Activated CD4-positive, alpha-beta T cell treated with anti-CD3 and anti-CD28 coated beads, Interleukin-2, amount 10 ng/mL, durations not matched to agents 24 days and 14 days (primary cell): ENCODE measurements at regions not wholly inside any gene's neighbourhood (a gene's known extent, or its start where the extent isn't known, plus 50 kb on each side); places are given as distances from the start of the nearest gene placed in this dataset.

ENCODE experiments used
- DNase-seq: peaks from one replicate; pipeline ENCODE4 v3.0.0; 2022
- H3K27ac Mint-ChIP-seq: one replicate; pipeline ENCODE4 v1.8.0; 2022; ENCODE audit warnings: mild to moderate bottlenecking, mixed read lengths
- H3K27me3 Mint-ChIP-seq: one replicate; pipeline ENCODE4 v1.8.0; 2022; ENCODE audit warnings: mixed read lengths
- H3K36me3 Mint-ChIP-seq: one replicate; pipeline ENCODE4 v1.8.0; 2022; ENCODE audit warnings: low read depth, mild to moderate bottlenecking, mixed read lengths
- H3K4me1 Mint-ChIP-seq: one replicate; pipeline ENCODE4 v1.8.0; 2021; ENCODE audit warnings: mixed read lengths
- H3K4me3 Mint-ChIP-seq: one replicate; pipeline ENCODE4 v1.8.0; 2022; ENCODE audit warnings: mild to moderate bottlenecking, moderate library complexity, mixed read lengths
- H3K9me3 Mint-ChIP-seq: one replicate; pipeline ENCODE4 v1.8.0; 2021; ENCODE audit warnings: mixed read lengths
- intact Hi-C: fragments of 100-400 bp; cut with micrococcal nuclease; formaldehyde crosslinking; loops from one replicate; pipeline ENCODE4 v1.15.1; 2023

GRCh38 chr5:158436271-158437065, 577.5 kb upstream of the CLINT1 start:
- intact Hi-C loops: loop anchor here (10.0 kb wide), 2 partner anchors 768 to 1332 kb away; partner anchors contain the start of genes HAVCR2 and RNF145
- DNase-seq: no peak
- H3K27me3 Mint-ChIP-seq: no peaks in the 10 kb centered on the region
- H3K36me3 Mint-ChIP-seq: peaks cover 3% of the 10 kb centered on the region
- H3K4me1 Mint-ChIP-seq: peaks cover 44% of the 10 kb centered on the region
- peaks cover 32% of the 10 kb centered on the region for H3K9me3 Mint-ChIP-seq
- no peak overlapping the region for H3K4me3 Mint-ChIP-seq
- no peak overlapping the region for H3K27ac Mint-ChIP-seq

GRCh38 chr5:158435161-158435616, 576.2 kb upstream of the CLINT1 start:
- Mint-ChIP-seq H3K4me1 (peaks cover 48% of the 10 kb centered on the region), H3K36me3 (peaks cover 3% of the 10 kb centered on the region), H3K27me3 (no peaks in the 10 kb centered on the region), H3K27ac (peak overlapping the region; percentile 83), H3K9me3 (peaks cover 20% of the 10 kb centered on the region), H3K4me3 (peak overlapping the region; percentile 76)
- intact Hi-C loops: loop anchor here (2.0 to 10.0 kb wide), 3 partner anchors 108 to 1330 kb away; partner anchors contain the start of genes HAVCR2 and RNF145
- DNase-seq: peak; percentile 81

- no peak for DNase-seq
- Mint-ChIP-seq H3K4me3 (peak overlapping the region; percentile 76), H3K27me3 (no peaks in the 10 kb centered on the region), H3K9me3 (peaks cover 23% of the 10 kb centered on the region), H3K4me1 (peaks cover 48% of the 10 kb centered on the region), H3K27ac (no peak overlapping the region), H3K36me3 (peaks cover 5% of the 10 kb centered on the region)
- intact Hi-C loops: loop anchor here (2.0 to 10.0 kb wide), 4 partner anchors 78 to 1330 kb away; partner anchors contain the start of genes HAVCR2 and RNF145
Observed at GRCh38 chr5:158434749-158435148, 575.8 kb upstream of the CLINT1 start.

- peaks cover 48% of the 10 kb centered on the region for H3K4me1 Mint-ChIP-seq
- no peak overlapping the region for H3K27ac Mint-ChIP-seq
- DNase-seq: no peak
- H3K27me3 Mint-ChIP-seq: no peaks in the 10 kb centered on the region
- peaks cover 5% of the 10 kb centered on the region for H3K36me3 Mint-ChIP-seq
- intact Hi-C loops: loop anchor here (2.0 to 10.0 kb wide), 4 partner anchors 79 to 1329 kb away; partner anchors contain the start of genes HAVCR2 and RNF145
- peaks cover 22% of the 10 kb centered on the region for H3K9me3 Mint-ChIP-seq
- H3K4me3 Mint-ChIP-seq: no peak overlapping the region
Observed at GRCh38 chr5:158433634-158434033, 574.7 kb upstream of the CLINT1 start.

GRCh38 chr5:158431369-158432029, 572.6 kb upstream of the CLINT1 start:
- H3K4me3 Mint-ChIP-seq: no peak overlapping the region
- H3K36me3 Mint-ChIP-seq: peaks cover 5% of the 10 kb centered on the region
- no peaks in the 10 kb centered on the region for H3K27me3 Mint-ChIP-seq
- intact Hi-C loops: loop anchor here (5.0 to 10.0 kb wide), 3 partner anchors 81 to 1327 kb away; partner anchors contain the start of genes HAVCR2 and RNF145
- peaks cover 45% of the 10 kb centered on the region for H3K4me1 Mint-ChIP-seq
- DNase-seq: no peak
- peaks cover 19% of the 10 kb centered on the region for H3K9me3 Mint-ChIP-seq
- peak overlapping the region; percentile 40 for H3K27ac Mint-ChIP-seq

- no peak for DNase-seq
- Mint-ChIP-seq H3K9me3 (peaks cover 19% of the 10 kb centered on the region), H3K4me3 (no peak overlapping the region), H3K4me1 (peaks cover 39% of the 10 kb centered on the region), H3K27ac (no peak overlapping the region), H3K36me3 (peaks cover 5% of the 10 kb centered on the region), H3K27me3 (no peaks in the 10 kb centered on the region)
- intact Hi-C loops: loop anchor here (5.0 to 10.0 kb wide), 3 partner anchors 82 to 1326 kb away; partner anchors contain the start of genes HAVCR2 and RNF145
Observed at GRCh38 chr5:158430798-158431167, 571.8 kb upstream of the CLINT1 start.

GRCh38 chr5:158430166-158430797, 571.3 kb upstream of the CLINT1 start:
- intact Hi-C loops: loop anchor here (5.0 to 10.0 kb wide), 3 partner anchors 82 to 1325 kb away; partner anchors contain the start of genes HAVCR2 and RNF145
- Mint-ChIP-seq H3K9me3 (peaks cover 19% of the 10 kb centered on the region), H3K36me3 (peaks cover 5% of the 10 kb centered on the region)

GRCh38 chr5:158429564-158429963, 570.6 kb upstream of the CLINT1 start:
- peaks cover 5% of the 10 kb centered on the region for H3K36me3 Mint-ChIP-seq

More at GRCh38 chr5:158430166-158430797, 571.3 kb upstream of the CLINT1 start:
- Mint-ChIP-seq H3K27ac (no peak overlapping the region), H3K4me1 (peaks cover 34% of the 10 kb centered on the region), H3K27me3 (no peaks in the 10 kb centered on the region), H3K4me3 (no peak overlapping the region)
- DNase-seq: no peak

GRCh38 chr5:158423623-158424200, 564.8 kb upstream of the CLINT1 start:
- Mint-ChIP-seq H3K4me1 (no peaks in the 10 kb centered on the region), H3K27me3 (no peaks in the 10 kb centered on the region), H3K4me3 (no peak overlapping the region), H3K27ac (no peak overlapping the region), H3K36me3 (no peaks in the 10 kb centered on the region), H3K9me3 (peaks cover 22% of the 10 kb centered on the region)
- no peak for DNase-seq
- intact Hi-C loops: no loop called here

More at GRCh38 chr5:158429564-158429963, 570.6 kb upstream of the CLINT1 start:
- no peak overlapping the region for H3K4me3 Mint-ChIP-seq
- H3K9me3 Mint-ChIP-seq: peaks cover 19% of the 10 kb centered on the region
- no peak for DNase-seq
- H3K27me3 Mint-ChIP-seq: no peaks in the 10 kb centered on the region
- intact Hi-C loops: no loop called here
- H3K27ac Mint-ChIP-seq: no peak overlapping the region
- peaks cover 27% of the 10 kb centered on the region for H3K4me1 Mint-ChIP-seq

- H3K36me3 Mint-ChIP-seq: no peaks in the 10 kb centered on the region
- H3K4me3 Mint-ChIP-seq: no peak overlapping the region
- peaks cover 17% of the 10 kb centered on the region for H3K9me3 Mint-ChIP-seq
- intact Hi-C loops: no loop called here
- H3K27me3 Mint-ChIP-seq: no peaks in the 10 kb centered on the region
- H3K27ac Mint-ChIP-seq: no peak overlapping the region
- no peaks in the 10 kb centered on the region for H3K4me1 Mint-ChIP-seq
- DNase-seq: no peak
Observed at GRCh38 chr5:158422653-158423515, 563.9 kb upstream of the CLINT1 start.

GRCh38 chr5:158421319-158421718, 562.4 kb upstream of the CLINT1 start:
- Mint-ChIP-seq H3K4me3 (no peak overlapping the region), H3K27ac (no peak overlapping the region), H3K4me1 (no peaks in the 10 kb centered on the region), H3K27me3 (no peaks in the 10 kb centered on the region), H3K36me3 (no peaks in the 10 kb centered on the region), H3K9me3 (peaks cover 17% of the 10 kb centered on the region)
- intact Hi-C loops: no loop called here
- DNase-seq: no peak

- H3K27me3 Mint-ChIP-seq: peaks cover 2% of the 10 kb centered on the region
Observed at GRCh38 chr5:158419186-158419585, 560.2 kb upstream of the CLINT1 start.

More at GRCh38 chr5:158419186-158419585, 560.2 kb upstream of the CLINT1 start:
- peaks cover 18% of the 10 kb centered on the region for H3K9me3 Mint-ChIP-seq
- no peak overlapping the region for H3K27ac Mint-ChIP-seq
- no peaks in the 10 kb centered on the region for H3K4me1 Mint-ChIP-seq
- no peak for DNase-seq
- H3K36me3 Mint-ChIP-seq: no peaks in the 10 kb centered on the region
- intact Hi-C loops: no loop called here
- H3K4me3 Mint-ChIP-seq: no peak overlapping the region
